CD4-positive, alpha-beta T cell treated with Interleukin-10 for 1 hour (primary cell): ENCODE measurements at regions not wholly inside any gene's neighbourhood (a gene's known extent, or its start where the extent isn't known, plus 50 kb on each side); places are given as distances from the start of the nearest gene placed in this dataset.
"Not testable (repeated sequence)": the region's sequence is repeated elsewhere in the genome, so short reads cannot be mapped to it uniquely, and the experiment has no call there.

Experiments used
- DNase-seq: peaks from one replicate; pipeline ENCODE4 v3.0.0-alpha.2; 2020

DNA sequence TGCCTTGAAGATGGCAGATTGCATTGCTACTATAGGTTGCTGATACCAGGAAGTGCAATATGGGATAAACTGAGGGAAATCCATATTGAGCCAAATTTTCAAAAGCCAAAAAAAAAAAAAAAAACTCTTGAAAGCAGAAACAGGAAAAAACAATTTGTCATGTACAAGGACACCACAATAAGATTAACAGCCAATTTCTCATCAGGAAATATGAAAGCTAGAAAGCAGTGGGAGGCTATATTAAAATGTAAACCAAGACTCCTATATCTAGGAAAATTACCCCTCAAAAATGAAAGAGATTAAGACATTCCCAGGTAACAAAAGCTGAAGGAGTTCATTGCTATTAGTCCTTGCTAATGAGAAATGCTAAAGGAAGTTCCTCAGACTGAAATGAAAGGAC is 462.8 kb upstream of the DPH6 start:
- DNase-seq, result no peak

DNA sequence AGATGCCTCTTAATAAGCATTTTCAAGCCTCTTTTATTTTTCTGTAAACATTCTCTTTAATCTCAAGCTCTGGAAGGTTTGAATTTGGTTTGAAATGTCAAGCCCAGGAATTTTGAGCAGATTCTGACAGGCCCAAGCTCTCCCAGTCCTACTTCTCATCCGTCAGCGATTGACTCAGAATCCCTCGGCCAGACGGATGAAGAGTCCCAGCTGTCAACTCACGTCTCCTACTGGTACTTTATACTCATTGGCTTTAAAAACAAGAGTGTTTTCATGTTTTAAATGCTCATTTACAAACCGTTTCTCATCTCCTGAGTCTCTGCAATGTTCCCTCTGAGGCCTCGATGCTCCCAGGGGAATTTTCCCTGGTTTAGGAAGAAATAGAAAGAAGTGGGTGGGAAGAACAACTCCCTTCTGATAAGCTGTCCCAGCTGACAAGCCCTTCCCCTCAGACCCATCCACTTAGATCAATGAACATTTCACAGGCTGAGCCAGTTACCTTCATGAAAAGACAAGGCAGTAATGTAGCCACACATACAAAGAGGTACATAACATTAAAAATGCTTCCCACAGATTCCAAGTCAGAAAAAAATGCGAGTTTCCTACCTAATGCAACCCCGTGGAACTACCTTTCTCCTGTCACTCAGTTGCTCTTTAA is 478.2 kb upstream of the DPH6 start:
- no peak for DNase-seq

DNA sequence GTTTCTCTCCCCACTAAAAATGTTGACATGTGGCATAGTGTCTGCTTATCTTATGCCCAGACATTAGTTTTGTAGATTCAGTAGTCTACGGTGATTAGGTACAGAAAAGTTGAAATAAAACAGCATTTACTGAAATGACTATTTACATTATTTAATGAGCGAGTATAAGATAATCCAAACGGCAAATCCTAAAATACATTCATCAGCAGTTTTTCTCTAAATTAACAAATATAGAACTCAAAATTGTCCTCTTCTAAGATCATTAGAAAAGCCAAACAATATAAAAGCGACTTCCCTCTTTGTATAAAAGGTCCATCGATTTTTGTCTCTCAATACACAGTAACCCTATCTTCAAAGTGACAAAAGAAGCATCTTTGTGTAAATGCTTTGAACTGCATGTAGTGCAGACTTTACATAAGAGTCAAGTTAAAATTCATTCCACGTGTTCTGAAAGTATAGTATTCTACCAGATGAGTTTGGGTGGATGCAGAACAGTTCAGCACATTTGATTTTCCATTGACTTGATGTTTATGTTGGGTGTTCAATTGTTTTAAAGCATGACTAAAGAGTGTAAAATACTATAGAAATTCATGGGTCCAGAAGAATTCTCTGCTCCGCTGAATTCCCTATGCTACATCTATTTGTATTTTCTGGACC is 480.8 kb upstream of the DPH6 start:
- DNase-seq, result no peak

DNA sequence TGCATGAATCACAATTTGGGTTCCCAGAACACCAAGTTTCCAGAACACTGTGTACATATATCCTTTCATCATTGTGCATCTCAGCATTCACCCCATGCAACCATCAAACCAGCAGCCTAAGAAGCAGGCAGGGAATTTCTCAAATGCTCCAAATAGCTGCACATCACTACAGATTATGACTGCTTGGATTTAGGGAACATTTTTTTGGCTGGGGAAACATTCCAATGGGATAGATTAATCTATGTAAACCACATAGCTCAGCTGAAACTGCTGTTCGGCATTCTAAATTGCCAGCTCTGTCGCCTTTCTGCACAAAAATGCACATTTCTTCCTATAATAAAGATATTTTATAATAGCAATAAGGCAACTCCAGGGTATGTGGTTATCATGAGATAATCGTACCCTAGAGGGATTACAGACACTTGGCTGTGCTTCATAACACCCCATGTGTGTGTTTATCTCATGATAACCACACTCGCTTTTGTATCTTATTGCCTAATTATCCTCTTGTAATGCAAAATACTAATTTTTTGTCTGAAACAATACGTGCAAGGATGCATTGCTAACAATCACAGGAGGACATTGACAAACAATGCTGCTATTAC is 483.7 kb upstream of the DPH6 start:
- no peak for DNase-seq

DNA sequence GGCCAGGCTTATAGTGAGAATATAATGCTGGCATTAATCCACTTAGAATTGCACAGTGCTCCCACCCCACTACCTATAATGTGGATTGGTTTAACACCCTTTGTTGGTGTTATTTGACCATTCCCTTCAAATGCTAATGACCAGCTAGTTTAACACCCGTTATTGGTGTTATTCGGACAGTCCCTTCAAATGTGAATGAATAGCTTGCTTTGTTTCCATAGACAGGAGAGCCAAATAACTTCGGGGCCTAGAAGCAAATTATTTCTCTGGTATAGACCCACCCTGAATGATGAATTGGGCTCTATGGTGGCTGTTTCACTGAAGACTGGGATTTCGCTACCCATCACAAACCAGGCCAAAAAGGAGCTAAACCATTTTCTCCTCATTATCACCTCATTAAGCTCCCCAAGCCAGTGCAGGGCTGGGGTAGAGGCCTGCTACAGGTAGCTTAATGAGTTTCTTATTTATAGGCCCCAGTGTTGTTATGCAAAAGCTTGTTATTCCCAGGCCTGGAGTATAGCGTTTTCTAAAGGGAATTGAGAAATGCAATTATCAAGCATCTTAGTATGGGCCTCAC is 494.1 kb upstream of the DPH6 start:
- no peak for DNase-seq

DNA sequence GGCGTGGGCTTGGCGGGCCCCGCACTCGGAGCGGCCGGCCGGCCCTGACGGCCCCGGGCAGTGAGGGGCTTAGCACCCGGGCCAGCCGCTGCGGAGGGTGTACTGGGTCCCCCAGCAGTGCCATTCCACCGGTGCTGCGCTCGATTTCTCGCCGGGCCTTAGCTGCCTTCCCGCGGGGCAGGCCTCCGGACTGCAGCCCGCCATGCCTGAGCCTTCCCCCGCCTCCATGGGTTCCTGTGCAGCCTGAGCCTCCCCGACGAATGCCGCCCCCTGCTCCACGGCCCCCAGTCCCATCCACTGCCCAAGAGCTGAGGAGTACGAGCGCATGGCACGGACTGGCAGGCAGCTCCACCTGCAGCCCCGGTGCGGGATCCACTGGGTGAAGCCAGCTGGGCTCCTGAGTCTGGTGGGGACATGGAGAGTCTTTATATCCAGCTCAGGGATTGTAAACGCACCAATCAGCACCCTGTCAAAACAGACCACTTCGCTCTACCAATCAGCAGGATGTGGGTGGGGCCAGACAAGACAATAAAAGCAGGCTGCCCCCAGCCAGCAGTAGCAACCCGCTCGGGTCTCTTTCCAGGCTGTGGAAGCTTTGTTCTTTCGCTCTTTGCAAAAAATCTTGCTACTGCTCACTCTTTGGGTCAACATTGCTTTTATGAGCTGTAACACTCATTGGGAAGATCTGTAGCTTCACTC is 501.2 kb upstream of the DPH6 start:
- DNase-seq, result not testable (repeated sequence)

DNA sequence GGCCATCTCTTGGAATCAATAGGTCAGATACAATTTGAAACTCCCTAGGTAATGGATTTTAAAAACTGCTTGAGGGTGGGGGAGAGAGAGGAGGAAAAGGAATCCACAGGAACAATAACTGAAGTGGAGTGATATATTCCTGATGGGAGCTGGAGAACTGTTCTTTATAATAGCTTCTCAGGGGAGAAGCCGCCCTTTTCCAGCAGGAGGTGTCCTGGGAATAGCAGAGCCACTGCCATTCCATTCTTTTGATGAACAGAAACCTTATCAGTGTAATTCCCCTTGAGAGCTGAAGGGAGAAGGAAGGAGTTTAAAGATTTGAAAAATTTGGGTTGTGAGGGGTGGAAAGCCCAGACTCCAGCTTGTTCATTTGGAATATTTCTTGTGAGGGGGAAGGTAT is 504.9 kb upstream of the DPH6 start:
- no peak for DNase-seq

DNA sequence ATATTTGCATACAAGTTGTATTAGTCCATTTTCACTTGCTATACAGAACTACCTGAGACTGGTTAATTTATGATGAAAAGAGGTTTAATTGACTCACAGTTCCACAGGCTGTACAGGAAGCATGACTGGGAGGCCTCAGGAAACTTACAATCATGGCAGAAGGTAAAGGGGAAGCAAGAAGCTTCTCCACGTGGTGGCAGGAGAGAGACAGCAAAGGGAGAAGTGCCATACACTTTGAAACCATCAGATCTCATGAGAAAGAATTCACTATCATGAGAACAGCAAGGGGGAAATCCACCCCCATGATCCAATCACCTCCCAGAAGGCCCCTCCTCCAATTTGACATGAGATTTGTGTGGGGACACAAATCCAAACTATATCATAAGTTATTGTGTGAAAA is 506.7 kb upstream of the DPH6 start:
- DNase-seq, result not testable (repeated sequence)

DNA sequence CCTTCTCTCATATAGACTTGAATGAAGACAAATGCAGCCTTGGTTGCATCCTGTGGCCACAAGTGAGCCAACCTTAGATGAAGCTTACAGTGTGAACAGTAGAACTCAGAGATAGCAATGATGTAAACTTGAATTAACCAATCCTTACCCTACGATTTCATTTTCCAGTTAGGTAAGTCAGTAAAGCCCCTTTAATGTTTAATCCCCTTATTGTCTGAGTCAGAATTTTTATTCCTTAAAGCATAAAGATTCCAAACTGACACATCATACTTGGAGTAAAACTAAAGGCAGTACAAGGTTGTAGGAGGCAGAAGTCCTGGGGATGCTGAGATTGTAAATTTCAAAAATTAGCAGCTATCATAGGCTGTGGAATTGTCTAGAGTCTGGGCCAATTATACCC is 507.8 kb upstream of the DPH6 start:
- no peak for DNase-seq

DNA sequence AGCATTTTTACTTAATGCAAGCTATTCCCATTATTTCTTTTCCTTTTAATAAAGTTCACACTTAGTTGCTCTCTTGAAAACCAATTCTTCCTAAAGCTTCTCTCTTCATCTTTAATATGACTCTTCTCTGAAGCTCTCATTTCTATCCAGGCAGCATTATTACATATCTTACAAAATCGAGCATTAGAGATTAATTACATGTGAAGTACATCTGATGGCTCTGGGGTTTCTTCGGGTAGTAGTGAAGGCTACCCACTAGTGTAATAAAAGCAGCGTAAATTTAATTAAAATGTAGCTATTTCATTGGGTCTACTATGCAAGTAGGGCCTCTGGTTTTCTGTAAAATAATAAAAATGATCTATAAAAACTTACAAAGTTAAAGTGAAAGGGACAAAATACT is 513.6 kb upstream of the DPH6 start:
- no peak for DNase-seq

DNA sequence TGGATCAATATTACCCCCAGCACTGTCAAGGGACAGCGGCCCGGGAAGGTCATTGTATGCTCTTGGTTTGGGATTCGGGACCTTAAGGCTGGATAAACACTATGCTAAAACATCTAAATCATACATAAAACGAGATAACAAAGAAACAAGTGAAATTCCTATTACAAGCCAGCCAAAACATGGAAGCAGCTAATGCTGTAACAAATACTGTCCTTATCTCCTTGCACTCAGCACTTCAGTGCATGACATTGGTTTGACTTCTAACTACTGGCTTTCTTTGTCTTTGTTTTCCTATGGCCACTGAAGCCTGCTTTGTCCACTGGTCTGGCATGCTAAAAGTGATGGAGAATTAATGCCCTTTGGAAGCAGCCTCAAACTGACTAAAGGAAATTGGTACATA is 516.4 kb upstream of the DPH6 start:
- no peak for DNase-seq

DNA sequence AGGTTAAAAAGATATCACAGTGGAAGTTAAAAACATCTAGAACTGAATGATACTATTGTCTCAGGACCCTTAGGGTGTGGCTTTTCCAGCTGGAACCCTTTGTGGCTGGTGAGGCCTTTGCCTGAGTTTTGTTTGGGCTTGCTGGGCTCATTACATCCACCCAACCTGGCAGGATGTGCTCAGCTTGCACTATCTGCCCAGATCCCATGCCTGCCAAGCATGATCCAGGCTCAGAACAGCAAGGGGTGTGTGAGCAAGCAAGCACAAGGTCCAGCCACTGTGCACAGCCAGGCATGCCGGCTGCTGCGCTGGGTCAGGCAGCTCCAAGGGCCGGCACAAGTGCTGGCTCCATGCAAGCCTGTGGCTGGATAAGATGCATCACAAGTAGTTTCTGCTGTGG is 512.7 kb upstream of the CDIN1 start:
- no peak for DNase-seq

DNA sequence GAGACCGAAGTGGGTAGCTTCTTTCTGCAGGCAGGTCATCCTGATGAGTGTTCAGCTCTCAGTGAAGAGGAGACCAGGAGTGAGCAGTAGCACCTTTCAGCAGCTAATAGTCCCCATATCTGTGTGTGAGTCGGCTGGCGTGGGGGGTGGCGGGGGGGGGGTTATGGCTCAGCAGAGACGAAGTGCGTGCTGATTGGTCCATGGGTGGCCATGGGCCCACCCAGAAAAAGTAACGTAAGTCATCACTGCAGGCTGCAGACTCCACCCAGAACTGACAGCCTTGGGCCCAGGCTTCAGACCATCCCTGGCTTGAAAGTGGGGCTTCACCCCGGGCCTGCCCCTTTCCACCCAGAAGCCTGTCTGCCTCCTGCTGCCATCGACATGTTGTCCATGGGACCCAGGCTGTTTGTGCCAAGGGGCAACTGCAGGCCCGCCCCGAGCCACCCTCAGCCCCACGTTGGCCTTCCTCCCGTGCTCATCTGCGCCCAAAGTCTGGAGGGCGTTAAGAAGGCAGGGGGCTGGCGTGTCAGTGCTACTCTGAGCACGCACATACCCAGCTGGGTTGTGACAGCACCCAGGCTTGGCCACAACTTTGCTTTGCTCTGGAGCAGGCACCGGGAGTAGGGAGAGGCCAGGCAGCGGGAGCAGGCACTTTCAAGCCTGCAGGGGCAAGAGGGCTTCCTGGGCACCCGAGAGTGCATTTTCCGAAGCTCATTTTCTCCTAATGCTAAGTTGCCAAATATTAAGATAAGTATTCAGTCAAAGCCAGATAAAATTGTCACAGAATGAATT is 511.7 kb upstream of the CDIN1 start:
- no peak for DNase-seq

DNA sequence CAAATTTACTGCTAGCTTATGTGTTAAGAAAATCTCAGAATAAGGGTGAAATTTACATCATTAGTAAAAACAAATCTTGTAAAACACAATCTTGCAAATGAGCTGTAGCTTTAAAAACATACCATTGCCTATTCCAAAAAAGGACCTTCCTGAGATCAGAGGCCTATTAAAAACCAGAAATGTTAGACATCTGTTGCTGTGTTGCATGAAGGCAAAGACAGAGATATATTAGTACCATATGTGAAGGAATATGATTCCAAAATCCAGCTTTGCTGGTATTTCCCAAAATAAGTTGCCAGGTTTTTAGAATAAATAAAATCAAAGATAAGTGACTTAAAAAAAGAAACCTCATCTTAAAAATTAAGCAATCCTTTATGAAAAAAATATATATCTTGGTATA is 504.1 kb upstream of the CDIN1 start:
- no peak for DNase-seq

DNA sequence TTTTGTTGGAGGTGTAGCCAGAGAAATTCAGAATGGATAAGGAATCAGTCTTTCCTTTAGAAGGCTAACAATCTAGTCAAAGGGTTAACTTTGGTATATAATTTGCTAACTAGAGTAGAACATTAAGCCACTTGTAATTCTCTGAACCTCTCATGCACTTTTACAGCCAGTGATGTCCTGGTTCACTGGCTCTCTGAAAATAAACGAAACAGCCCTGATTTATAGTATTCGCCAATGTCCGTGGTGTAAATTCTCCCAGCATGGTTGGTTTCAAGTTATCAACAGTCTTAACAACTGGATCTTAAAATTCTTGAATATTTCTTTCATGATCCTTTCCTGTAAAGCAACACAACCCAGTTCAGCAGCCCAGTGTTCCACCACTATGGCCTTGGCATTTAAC is 500.4 kb upstream of the CDIN1 start:
- no peak for DNase-seq

DNA sequence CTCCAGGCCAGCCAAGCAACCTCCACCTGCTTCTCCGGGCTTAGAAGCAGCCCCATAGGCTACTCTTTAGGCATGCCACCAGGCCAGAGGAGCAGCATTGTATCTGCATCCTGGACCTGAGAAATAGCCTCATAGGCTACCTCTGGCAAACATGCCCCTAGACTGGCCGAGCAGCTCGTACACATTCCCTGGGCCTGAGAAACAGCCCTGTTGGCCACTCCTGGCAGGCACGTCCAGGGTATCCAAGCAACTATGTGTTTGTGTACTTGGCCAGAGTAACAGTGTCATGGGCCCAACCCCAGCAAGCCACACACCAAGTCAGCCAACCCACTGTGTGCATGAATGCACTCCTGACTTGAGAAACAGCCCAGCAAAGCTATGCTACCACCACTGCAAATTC is 498.7 kb upstream of the CDIN1 start:
- no peak for DNase-seq

DNA sequence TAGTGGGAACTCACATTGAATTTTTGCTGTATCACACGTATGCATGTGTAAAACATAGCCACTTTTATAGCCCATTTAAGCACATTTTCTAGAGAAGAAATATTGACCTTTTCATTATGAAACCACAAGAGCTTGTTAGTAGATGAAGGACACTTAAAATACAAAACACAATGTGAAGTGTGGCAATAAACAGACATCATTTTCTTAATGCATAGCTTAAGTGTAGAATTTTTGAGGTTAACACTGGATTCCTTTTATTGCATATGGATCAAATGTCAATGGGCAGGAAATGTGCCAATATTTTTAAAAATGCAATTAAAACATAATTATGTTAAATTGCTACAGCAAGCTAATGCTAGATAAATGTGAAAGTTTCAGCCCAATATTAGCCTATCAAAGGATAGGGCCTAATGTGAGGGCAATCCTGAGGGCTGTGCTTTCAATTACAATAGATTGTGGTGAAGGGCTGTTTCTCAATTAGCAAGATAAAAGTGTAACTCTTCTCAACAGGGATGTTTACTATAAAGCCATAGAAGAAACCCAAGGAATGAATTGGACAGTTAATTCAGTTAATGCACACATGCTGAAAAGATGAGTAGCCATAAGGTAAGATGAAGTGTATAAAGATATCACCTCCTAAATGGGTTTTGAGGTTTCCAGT is 489.0 kb upstream of the CDIN1 start:
- DNase-seq, result no peak

DNA sequence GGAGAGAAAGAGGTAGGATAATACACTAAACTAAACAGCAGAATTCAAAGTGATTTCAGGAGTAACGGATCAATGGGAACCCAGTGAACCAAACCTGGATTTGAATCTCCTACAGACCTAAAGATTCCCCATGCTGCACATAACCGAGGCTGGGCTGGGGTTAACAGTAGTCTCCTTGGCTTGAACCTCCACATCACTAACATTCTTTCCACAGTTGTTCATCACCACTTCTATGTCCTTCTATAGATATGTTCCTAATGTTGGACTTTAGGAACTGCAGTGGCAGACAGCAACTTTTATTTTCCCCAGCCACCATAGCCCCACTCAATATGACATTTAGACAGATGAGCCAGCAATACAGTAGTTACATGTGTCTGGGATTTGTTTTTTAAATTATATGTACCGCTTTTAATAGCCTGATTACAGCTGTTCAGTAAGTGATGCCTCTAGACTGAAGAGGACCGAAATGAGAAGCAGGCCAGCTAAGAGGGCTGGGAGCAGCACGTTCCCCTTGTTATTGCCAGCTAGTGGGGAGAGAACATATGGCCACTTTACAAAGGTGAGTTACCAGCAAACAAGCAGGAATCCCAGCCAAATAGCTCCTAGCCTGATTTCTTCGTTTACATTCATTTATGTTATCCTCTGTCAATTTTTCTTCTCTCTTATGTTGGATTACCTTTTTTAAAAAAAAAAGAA is 472.6 kb upstream of the CDIN1 start:
- no peak for DNase-seq

DNA sequence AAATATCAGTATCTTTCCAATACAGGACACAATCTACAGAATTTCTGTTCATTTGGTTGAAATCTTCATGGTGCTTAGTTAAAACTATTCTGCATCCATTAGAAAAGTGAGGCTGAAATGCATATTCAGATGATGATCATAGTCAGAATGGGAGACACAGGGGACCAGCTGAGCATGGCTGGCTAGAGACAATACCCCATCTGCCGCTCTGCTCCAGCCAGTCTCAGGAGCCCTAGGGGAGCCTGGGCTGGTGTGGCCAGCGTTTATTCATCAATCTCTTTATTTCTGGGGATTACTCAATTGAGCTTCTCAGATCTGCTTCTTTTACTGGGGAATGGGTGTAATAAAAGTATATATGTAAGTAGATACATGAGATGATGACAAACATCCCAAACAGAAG is 470.9 kb upstream of the CDIN1 start:
- no peak for DNase-seq

DNA sequence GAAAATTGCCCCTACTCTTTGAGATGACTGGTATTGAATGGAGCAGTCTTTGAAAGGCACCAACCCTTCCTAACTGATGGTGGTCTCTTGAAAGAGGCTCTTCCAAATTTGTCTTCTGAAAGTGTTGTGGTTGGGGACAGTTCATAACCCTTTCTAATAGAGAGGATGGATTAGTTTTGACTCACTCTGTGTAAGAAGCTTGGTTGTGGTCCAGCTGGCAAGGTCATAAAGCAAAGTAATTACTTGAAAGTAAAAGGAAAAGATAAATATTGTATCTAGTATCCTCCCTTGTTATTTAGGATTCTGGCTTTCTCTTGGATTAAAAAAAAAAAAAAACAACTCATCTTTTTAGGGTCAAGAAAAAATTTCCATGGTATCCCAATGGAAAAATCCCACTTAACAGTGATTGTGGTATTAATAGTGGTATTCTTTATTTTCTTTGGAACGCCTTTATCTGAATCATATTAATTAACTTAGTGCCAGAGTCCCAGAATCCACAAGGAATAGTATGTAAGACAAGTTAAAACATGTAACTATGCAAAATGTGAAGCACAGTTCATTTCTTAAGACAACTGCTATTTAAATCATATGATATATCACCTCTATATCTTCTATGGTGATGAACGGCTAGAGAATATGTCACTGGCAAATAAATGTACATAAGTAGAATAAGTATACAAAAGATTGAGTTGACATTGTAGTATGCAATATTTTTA is 469.3 kb upstream of the CDIN1 start:
- no peak for DNase-seq

DNA sequence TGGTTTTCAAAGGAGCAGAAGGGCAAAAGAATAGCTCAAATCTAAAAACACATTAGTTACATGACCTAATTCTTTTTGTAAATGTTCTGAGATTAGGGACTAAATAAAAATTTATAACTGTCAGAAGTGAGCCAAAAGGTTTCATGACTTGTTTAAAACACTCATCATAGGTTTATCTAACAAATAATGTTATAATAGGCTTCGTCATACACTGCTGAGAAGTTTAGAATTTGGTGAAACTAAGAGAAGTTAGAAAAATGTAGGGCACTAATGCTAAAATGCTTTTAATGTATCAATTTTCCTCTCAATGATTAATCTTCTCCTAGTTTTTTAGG is 468.8 kb upstream of the CDIN1 start:
- DNase-seq, result no peak
